SK-N-SH (cell line): ENCODE measurements at regions not wholly inside any gene's neighbourhood (a gene's known extent, or its start where the extent isn't known, plus 50 kb on each side); places are given as distances from the start of the nearest gene placed in this dataset.

Experiments
- CTCF ChIA-PET: fragments of 300-600, 350-600 bp; formaldehyde crosslinking; extraction: SDS; loops from one replicate; lab custom pipeline; 2021; lab: Yijun Ruan, JAX
- POLR2A ChIA-PET: fragments of 350-600 bp; sonication (Branson Sonifier 250); formaldehyde crosslinking; extraction: SDS; loops from one replicate; lab custom pipeline; 2020; ENCODE audit warnings: antibody characterized with exemption, inconsistent platforms; lab: Yijun Ruan, JAX
- DNase-seq: peaks from one replicate; pipeline ENCODE4 v3.0.0; 2012
- H2AFZ ChIP-seq: fragments of 200-600 bp; sonication (generic); 2 replicates; pipeline ENCODE4 v1.8.1; 2016; ENCODE audit warnings: antibody characterized with exemption, mild to moderate bottlenecking, low read depth
- H3F3A ChIP-seq: fragments of 200-600 bp; sonication (generic); replicated peaks from 2 replicates; pipeline ENCODE3; 2016; ENCODE audit warnings: antibody characterized with exemption, mild to moderate bottlenecking; ENCODE audit not compliant: insufficient read depth
- H3K27ac ChIP-seq, 2 experiments: fragments of 200-500 bp in 1 of 2; fragments of 200-600 bp in 1 of 2; sonication (Bioruptor generic) in 1 of 2; sonication (generic), shearing (Covaris generic) in 1 of 2; 2 replicates each; pipeline versions ENCODE4 v1.5.1 to v1.6.1; 2014 to 2016; ENCODE audit warnings: low read depth in 2 of 2, inconsistent platforms in 1 of 2, low read length in 1 of 2, mild to moderate bottlenecking in 1 of 2, mixed read lengths in 1 of 2
- H3K27me3 ChIP-seq: fragments of 200-600 bp; sonication (generic), shearing (Covaris generic); 2 replicates; pipeline ENCODE4 v1.6.1; 2016; ENCODE audit warnings: mixed run types; ENCODE audit not compliant: insufficient read depth
- H3K36me3 ChIP-seq, 2 experiments: fragments of 200-500 bp in 1 of 2; fragments of 200-600 bp in 1 of 2; sonication (Bioruptor generic) in 1 of 2; sonication (generic) in 1 of 2; replicated peaks in 1 of 2; 2 replicates each; pipeline versions ENCODE3 to v1.5.1; 2014 to 2016; ENCODE audit warnings: low read length in 1 of 2, mild to moderate bottlenecking in 1 of 2; ENCODE audit not compliant: insufficient read depth in 2 of 2, control insufficient read depth in 1 of 2
- H3K4me1 ChIP-seq, 2 experiments: fragments of 200-500 bp in 1 of 2; fragments of 200-600 bp in 1 of 2; sonication (Bioruptor generic) in 1 of 2; sonication (generic), shearing (Covaris generic) in 1 of 2; 2 replicates each; pipeline versions ENCODE4 v1.5.1 to v1.6.1; 2014 to 2016; ENCODE audit warnings: low read depth in 1 of 2, low read length in 1 of 2, mixed run types in 1 of 2; ENCODE audit not compliant: insufficient read depth in 2 of 2, control insufficient read depth in 1 of 2
- H3K4me2 ChIP-seq: fragments of 200-600 bp; sonication (generic), shearing (Covaris generic); 2 replicates; pipeline ENCODE4 v1.6.1; 2017; ENCODE audit warnings: mixed run types
- H3K4me3 ChIP-seq, 2 experiments: fragments of 200-500 bp in 1 of 2; fragments of 200-600 bp in 1 of 2; sonication (Bioruptor generic) in 1 of 2; sonication (generic), shearing (Covaris generic) in 1 of 2; 2 replicates each; pipeline versions ENCODE4 v1.5.1 to v1.8.1; 2014 to 2016; ENCODE audit warnings: low read depth in 2 of 2, inconsistent platforms in 1 of 2, low read length in 1 of 2, mild to moderate bottlenecking in 1 of 2, mixed read lengths in 1 of 2, moderate library complexity in 1 of 2
- H3K79me2 ChIP-seq: fragments of 200-600 bp; sonication (generic); 2 replicates; pipeline ENCODE4 v1.8.1; 2017; ENCODE audit warnings: mild to moderate bottlenecking; ENCODE audit not compliant: insufficient read depth
- H3K9ac ChIP-seq: fragments of 200-600 bp; sonication (generic); 2 replicates; pipeline ENCODE4 v1.6.1; 2017; ENCODE audit warnings: mixed run types
- H3K9me2 ChIP-seq: fragments of 200-600 bp; sonication (generic); 2 replicates; pipeline ENCODE4 v1.6.1; 2017; ENCODE audit warnings: mixed run types
- H3K9me3 ChIP-seq: fragments of 200-600 bp; sonication (generic); 2 replicates; pipeline ENCODE4 v1.6.1; 2017; ENCODE audit warnings: mixed run types, mild to moderate bottlenecking, moderate library complexity
- H4K20me1 ChIP-seq: fragments of 200-600 bp; sonication (generic); 2 replicates; pipeline ENCODE4 v1.6.1; 2017; ENCODE audit warnings: mild to moderate bottlenecking, mixed run types; ENCODE audit not compliant: insufficient read depth
- EZH2phosphoT487 ChIP-seq: fragments of 200-600 bp; sonication (generic); IDR thresholded peaks from 2 replicates; pipeline ENCODE4 v1.6.1; 2017; ENCODE audit warnings: low read depth, mixed run types, mild to moderate bottlenecking, antibody characterized with exemption, moderate library complexity, borderline replicate concordance
- FOXJ3 ChIP-seq: sonication (generic); formaldehyde crosslinking; IDR thresholded peaks from 2 replicates; pipeline ENCODE4 v1.5.1; 2020; ENCODE audit warnings: mild to moderate bottlenecking, missing genetic modification reagents
- GABPA ChIP-seq: IDR thresholded peaks from 2 replicates; pipeline ENCODE4 v1.4.0; 2012; ENCODE audit warnings: low read depth, mild to moderate bottlenecking
- JUND ChIP-seq: IDR thresholded peaks from 2 replicates; pipeline ENCODE4 v1.4.0; 2012
- MEF2A ChIP-seq: IDR thresholded peaks from 2 replicates; pipeline ENCODE4 v1.4.0; 2012; ENCODE audit warnings: low read depth, borderline replicate concordance
- RFX5 ChIP-seq: IDR thresholded peaks from 2 replicates; pipeline ENCODE4 v1.6.1; 2012; ENCODE audit warnings: mild to moderate bottlenecking, improper control_type of control experiment, low read length
- RXRA ChIP-seq: IDR thresholded peaks from 2 replicates; pipeline ENCODE4 v1.4.0; 2012; ENCODE audit warnings: low read depth, mild to moderate bottlenecking, borderline replicate concordance
- TCF12 ChIP-seq: IDR thresholded peaks from 2 replicates; pipeline ENCODE4 v1.4.0; 2012
- TEAD4 ChIP-seq: IDR thresholded peaks from 2 replicates; pipeline ENCODE4 v1.4.0; 2012; ENCODE audit warnings: mild to moderate bottlenecking, borderline replicate concordance; ENCODE audit not compliant: insufficient read depth
- WGBS: methylation state at CpG from one replicate; pipeline ENCODE4 v1.1.6; 2017; ENCODE audit warnings: low lambda C conversion rate; 5-methylcytosine and 5-hydroxymethylcytosine counted together
- TF ChIP-seq, protein P1 (sequence below): fragments of 200-600 bp; sonication (generic); IDR thresholded peaks from 2 replicates; pipeline ENCODE4 v1.6.1; 2017; ENCODE audit warnings: antibody characterized with exemption, mild to moderate bottlenecking, moderate library complexity
- TF ChIP-seq, protein P2 (sequence below): IDR thresholded peaks from 2 replicates; pipeline ENCODE4 v1.4.0; 2012; ENCODE audit warnings: low read depth, borderline replicate concordance
- TF ChIP-seq, protein P3 (sequence below): IDR thresholded peaks from 2 replicates; pipeline ENCODE4 v1.4.0; 2012; ENCODE audit warnings: low read depth
- TF ChIP-seq, protein P4 (sequence below): IDR thresholded peaks from 2 replicates; pipeline ENCODE4; 2012

DNA sequence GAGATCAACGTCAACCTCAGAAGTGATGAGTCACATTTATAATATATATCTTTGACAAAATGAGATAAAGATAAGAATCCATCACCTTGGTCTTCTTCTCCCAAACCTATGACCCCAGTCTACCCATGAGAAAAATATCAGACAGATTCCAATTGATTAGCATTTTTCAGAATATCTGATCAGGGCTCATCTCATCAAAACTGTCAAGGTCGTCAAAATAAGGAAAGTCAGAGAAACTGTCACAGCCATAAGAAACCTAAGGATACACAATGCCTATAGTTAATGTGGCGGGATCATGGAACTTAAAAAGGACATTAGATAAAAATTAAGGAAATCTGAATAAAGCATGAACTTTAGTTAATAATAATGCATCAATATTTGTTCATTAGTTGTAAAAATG is 374.1 kb downstream of the FAT4 start:
- no peaks in the 10 kb centered on the region for H3F3A ChIP-seq
- no peaks in the 10 kb centered on the region for H4K20me1 ChIP-seq
- WGBS, result 70% methylated on average over 3 of the region's 3 CpGs
- H3K9me3 ChIP-seq, result no peaks in the 10 kb centered on the region
- no peaks in the 10 kb centered on the region for H3K79me2 ChIP-seq
- no peak overlapping the region for H3K4me2 ChIP-seq
- H3K4me1 ChIP-seq, result no peaks in the 10 kb centered on the region; a peak in 1 of 4 replicates
- H2AFZ ChIP-seq, result no peak overlapping the region
- CTCF ChIA-PET, result no interaction called here
- H3K4me3 ChIP-seq, result no peak overlapping the region
- H3K9ac ChIP-seq, result no peak overlapping the region
- TF ChIP-seq GABPA, result no peak
- TF ChIP-seq JUND, result no peak
- TF ChIP-seq FOXJ3 (CRISPR knock-in tag), result no peak
- TF ChIP-seq, protein P1, sequence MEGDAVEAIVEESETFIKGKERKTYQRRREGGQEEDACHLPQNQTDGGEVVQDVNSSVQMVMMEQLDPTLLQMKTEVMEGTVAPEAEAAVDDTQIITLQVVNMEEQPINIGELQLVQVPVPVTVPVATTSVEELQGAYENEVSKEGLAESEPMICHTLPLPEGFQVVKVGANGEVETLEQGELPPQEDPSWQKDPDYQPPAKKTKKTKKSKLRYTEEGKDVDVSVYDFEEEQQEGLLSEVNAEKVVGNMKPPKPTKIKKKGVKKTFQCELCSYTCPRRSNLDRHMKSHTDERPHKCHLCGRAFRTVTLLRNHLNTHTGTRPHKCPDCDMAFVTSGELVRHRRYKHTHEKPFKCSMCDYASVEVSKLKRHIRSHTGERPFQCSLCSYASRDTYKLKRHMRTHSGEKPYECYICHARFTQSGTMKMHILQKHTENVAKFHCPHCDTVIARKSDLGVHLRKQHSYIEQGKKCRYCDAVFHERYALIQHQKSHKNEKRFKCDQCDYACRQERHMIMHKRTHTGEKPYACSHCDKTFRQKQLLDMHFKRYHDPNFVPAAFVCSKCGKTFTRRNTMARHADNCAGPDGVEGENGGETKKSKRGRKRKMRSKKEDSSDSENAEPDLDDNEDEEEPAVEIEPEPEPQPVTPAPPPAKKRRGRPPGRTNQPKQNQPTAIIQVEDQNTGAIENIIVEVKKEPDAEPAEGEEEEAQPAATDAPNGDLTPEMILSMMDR, result no peak
- TF ChIP-seq RFX5, result no peak
- TF ChIP-seq, protein P2, sequence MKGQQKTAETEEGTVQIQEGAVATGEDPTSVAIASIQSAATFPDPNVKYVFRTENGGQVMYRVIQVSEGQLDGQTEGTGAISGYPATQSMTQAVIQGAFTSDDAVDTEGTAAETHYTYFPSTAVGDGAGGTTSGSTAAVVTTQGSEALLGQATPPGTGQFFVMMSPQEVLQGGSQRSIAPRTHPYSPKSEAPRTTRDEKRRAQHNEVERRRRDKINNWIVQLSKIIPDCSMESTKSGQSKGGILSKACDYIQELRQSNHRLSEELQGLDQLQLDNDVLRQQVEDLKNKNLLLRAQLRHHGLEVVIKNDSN, result no peak
- no peak for TF ChIP-seq EZH2phosphoT487
- TF ChIP-seq RXRA, result no peak
- TF ChIP-seq MEF2A, result no peak
- TF ChIP-seq, protein P3, sequence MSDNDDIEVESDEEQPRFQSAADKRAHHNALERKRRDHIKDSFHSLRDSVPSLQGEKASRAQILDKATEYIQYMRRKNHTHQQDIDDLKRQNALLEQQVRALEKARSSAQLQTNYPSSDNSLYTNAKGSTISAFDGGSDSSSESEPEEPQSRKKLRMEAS, result no peak
- H3K27me3 ChIP-seq, result no peaks in the 10 kb centered on the region
- DNase-seq, result no peak
- no peak overlapping the region for H3K27ac ChIP-seq
- H3K36me3 ChIP-seq, result no peaks in the 10 kb centered on the region
- POLR2A ChIA-PET, result no interaction called here
- no peaks in the 10 kb centered on the region for H3K9me2 ChIP-seq

DNA sequence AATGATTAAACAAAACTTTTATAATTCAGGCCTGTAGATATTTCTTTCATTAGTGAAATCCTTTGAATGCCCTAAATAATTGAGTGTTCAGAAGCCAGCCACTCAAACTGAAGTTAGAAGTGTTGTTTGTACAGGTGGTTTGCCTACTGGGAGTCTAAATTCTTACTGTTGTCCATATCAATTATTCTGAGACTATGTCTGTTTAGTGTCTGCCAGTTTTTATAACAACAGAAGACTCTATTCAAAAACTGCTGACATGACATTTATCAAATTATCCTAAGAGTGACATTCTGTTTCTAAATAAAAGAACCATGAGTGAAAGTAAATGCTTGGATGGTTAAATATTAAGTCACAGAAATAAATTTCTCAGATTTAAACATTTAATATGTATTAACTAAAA is 375.1 kb downstream of the FAT4 start:
- H3K27me3 ChIP-seq, result no peaks in the 10 kb centered on the region
- H3K27ac ChIP-seq, result no peak overlapping the region
- POLR2A ChIA-PET, result no interaction called here
- no peak overlapping the region for H3K9ac ChIP-seq
- 0 out of 2 replicates have a peak overlapping the region, but pooled peaks have one; percentile 55 for H2AFZ ChIP-seq
- H3K4me2 ChIP-seq, result no peak overlapping the region
- no peaks in the 10 kb centered on the region; a peak in 1 of 4 replicates for H3K4me1 ChIP-seq
- no peak for DNase-seq
- H3K36me3 ChIP-seq, result no peaks in the 10 kb centered on the region
- no peaks in the 10 kb centered on the region for H3K79me2 ChIP-seq
- H3F3A ChIP-seq, result no peaks in the 10 kb centered on the region
- TF ChIP-seq TCF12 (peak; percentile 59), RXRA (no peak), TEAD4 (no peak)
- TF ChIP-seq, protein P4, sequence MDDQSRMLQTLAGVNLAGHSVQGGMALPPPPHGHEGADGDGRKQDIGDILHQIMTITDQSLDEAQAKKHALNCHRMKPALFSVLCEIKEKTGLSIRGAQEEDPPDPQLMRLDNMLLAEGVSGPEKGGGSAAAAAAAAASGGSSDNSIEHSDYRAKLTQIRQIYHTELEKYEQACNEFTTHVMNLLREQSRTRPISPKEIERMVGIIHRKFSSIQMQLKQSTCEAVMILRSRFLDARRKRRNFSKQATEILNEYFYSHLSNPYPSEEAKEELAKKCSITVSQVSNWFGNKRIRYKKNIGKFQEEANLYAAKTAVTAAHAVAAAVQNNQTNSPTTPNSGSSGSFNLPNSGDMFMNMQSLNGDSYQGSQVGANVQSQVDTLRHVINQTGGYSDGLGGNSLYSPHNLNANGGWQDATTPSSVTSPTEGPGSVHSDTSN, result peak; percentile 26; the same call in 1 of the 2 replicates
- H3K4me3 ChIP-seq, result no peak overlapping the region
- no peaks in the 10 kb centered on the region for H3K9me3 ChIP-seq
- H4K20me1 ChIP-seq, result no peaks in the 10 kb centered on the region
- H3K9me2 ChIP-seq, result no peaks in the 10 kb centered on the region
- CTCF ChIA-PET, result no interaction called here
